Caco-2 (cell line): ENCODE measurements at regions not wholly inside any gene's neighbourhood (a gene's known extent, or its start where the extent isn't known, plus 50 kb on each side); places are given as distances from the start of the nearest gene placed in this dataset.
"Not testable (repeated sequence)": the region's sequence is repeated elsewhere in the genome, so short reads cannot be mapped to it uniquely, and the experiment has no call there.

Experiments used
- BruUV-seq: library from RNA; stranded (reverse); fragments of 400-500 nt; replicated peaks from 2 replicates; lab custom pipeline; 2021; lab: Mats Ljungman, UMichigan
- CTCF ChIA-PET: fragments of 300-600 bp; sonication (Branson Sonifier 250); formaldehyde crosslinking; loops from one replicate; lab custom pipeline; 2022; ENCODE audit warnings: antibody characterized with exemption; lab: Charles Lee
- POLR2A ChIA-PET: fragments of 300-600 bp; sonication (Branson Sonifier 250); formaldehyde crosslinking; loops from one replicate; lab custom pipeline; 2022; ENCODE audit warnings: antibody characterized with exemption; lab: Charles Lee
- DNase-seq, 2 experiments: peaks; one replicate each; pipeline versions ENCODE4 v3.0.0 to v3.0.0-alpha.2; 2020 to 2022
- H3K27me3 ChIP-seq: replicated peaks from 2 replicates; pipeline ENCODE4 v1.6.0; 2011; ENCODE audit warnings: low read length; ENCODE audit not compliant: control insufficient read depth, insufficient read depth
- H3K36me3 ChIP-seq: 2 replicates; pipeline ENCODE4 v1.5.1; 2011; ENCODE audit warnings: low read length; ENCODE audit not compliant: control insufficient read depth, insufficient read depth
- H3K4me1 ChIP-seq: fragments of 250-450 bp; sonication (Bioruptor Pico); 2 replicates; pipeline ENCODE4 v1.5.1; 2020; ENCODE audit warnings: mild to moderate bottlenecking
- H3K4me3 ChIP-seq: 2 replicates; pipeline ENCODE4 v1.5.1; 2011; ENCODE audit warnings: low read depth, mild to moderate bottlenecking, control low read depth, low read length
- H3K9me3 ChIP-seq: fragments of 250-450 bp; sonication (Bioruptor Pico); 2 replicates; pipeline ENCODE4 v1.5.1; 2020; ENCODE audit warnings: mild to moderate bottlenecking, moderate library complexity
- H3K27ac Mint-ChIP-seq: one replicate; pipeline ENCODE4 v1.8.0; 2022; ENCODE audit warnings: mixed read lengths; ENCODE audit not compliant: unreplicated experiment
- H3K27me3 Mint-ChIP-seq: one replicate; pipeline ENCODE4 v1.8.0; 2022; ENCODE audit warnings: mixed read lengths; ENCODE audit not compliant: insufficient read depth, unreplicated experiment
- H3K36me3 Mint-ChIP-seq: one replicate; pipeline ENCODE4 v1.8.0; 2022; ENCODE audit warnings: mild to moderate bottlenecking, mixed read lengths; ENCODE audit not compliant: insufficient read depth, unreplicated experiment
- H3K4me1 Mint-ChIP-seq: one replicate; pipeline ENCODE4 v1.8.0; 2022; ENCODE audit warnings: low read depth, mixed read lengths; ENCODE audit not compliant: unreplicated experiment
- H3K4me3 Mint-ChIP-seq: one replicate; pipeline ENCODE4 v1.8.0; 2022; ENCODE audit warnings: mild to moderate bottlenecking, moderate library complexity, mixed read lengths; ENCODE audit not compliant: unreplicated experiment
- H3K9me3 Mint-ChIP-seq: one replicate; pipeline ENCODE4 v1.8.0; 2022; ENCODE audit warnings: mixed read lengths; ENCODE audit not compliant: unreplicated experiment
- intact Hi-C: fragments of 100-400 bp; cut with micrococcal nuclease; formaldehyde crosslinking; loops from one replicate; pipeline ENCODE4 v1.10.0; 2022; ENCODE audit not compliant: unreplicated experiment
- TF ChIP-seq, protein P1 (sequence below), 2 experiments: fragments of 200-600 bp in 1 of 2; IDR thresholded peaks; 1 replicate in 1 of 2; 2 replicates in 1 of 2; pipeline versions ENCODE4 v1.5.1 to v1.8.0; 2011 to 2022; ENCODE audit warnings: antibody characterized with exemption in 1 of 2, control low read depth in 1 of 2, inconsistent platforms in 1 of 2, low read depth in 1 of 2, low read length in 1 of 2, mild to moderate bottlenecking in 1 of 2, moderate library complexity in 1 of 2; ENCODE audit not compliant: insufficient read depth in 1 of 2, severe bottlenecking in 1 of 2, unreplicated experiment in 1 of 2

DNA sequence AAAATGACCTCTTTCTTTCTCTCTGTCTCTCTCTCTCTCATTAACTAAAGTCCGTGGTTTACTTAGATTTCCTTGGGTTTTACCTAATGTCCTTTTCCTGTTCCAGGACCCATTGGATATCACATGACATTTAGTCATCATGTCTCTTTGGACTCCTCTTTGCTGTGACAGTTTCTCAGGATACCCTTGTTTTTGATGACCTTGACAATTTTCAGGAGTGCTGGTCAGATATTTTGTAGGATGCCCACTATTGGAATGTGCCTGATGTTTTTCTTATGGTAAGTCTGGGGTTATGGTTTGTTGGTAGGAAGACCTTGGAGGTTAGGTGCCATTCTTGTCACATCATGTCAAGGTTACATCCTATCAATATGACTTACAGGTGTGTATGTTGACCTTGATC, 199.2 kb upstream of the HTR1E start:
- Histone ChIP-seq H3K4me1 (no peaks in the 10 kb centered on the region), H3K4me3 (no peak overlapping the region), H3K9me3 (no peaks in the 10 kb centered on the region), H3K36me3 (no peaks in the 10 kb centered on the region), H3K27me3 (no peaks in the 10 kb centered on the region)
- ChIA-PET POLR2A (no interaction called here), CTCF (no interaction called here)
- TF ChIP-seq, protein P1, sequence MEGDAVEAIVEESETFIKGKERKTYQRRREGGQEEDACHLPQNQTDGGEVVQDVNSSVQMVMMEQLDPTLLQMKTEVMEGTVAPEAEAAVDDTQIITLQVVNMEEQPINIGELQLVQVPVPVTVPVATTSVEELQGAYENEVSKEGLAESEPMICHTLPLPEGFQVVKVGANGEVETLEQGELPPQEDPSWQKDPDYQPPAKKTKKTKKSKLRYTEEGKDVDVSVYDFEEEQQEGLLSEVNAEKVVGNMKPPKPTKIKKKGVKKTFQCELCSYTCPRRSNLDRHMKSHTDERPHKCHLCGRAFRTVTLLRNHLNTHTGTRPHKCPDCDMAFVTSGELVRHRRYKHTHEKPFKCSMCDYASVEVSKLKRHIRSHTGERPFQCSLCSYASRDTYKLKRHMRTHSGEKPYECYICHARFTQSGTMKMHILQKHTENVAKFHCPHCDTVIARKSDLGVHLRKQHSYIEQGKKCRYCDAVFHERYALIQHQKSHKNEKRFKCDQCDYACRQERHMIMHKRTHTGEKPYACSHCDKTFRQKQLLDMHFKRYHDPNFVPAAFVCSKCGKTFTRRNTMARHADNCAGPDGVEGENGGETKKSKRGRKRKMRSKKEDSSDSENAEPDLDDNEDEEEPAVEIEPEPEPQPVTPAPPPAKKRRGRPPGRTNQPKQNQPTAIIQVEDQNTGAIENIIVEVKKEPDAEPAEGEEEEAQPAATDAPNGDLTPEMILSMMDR (IDR thresholded peaks at IDR 0.05; ENCODE audit: insufficient read depth in 1 of 2, low read depth in 1 of 2, low read length in 1 of 2, severe bottlenecking in 1 of 2, unreplicated experiment in 1 of 2) = no peak
- DNase-seq = no peak
- H3K4me1 Mint-ChIP-seq = no peaks in the 10 kb centered on the region
- peaks cover 24% of the 10 kb centered on the region for H3K9me3 Mint-ChIP-seq
- no peaks in the 10 kb centered on the region for H3K36me3 Mint-ChIP-seq
- no TSS peak for BruUV-seq
- H3K4me3 Mint-ChIP-seq = no peak overlapping the region
- H3K27me3 Mint-ChIP-seq = no peaks in the 10 kb centered on the region
- no peak overlapping the region for H3K27ac Mint-ChIP-seq
- intact Hi-C loops = no loop called here

DNA sequence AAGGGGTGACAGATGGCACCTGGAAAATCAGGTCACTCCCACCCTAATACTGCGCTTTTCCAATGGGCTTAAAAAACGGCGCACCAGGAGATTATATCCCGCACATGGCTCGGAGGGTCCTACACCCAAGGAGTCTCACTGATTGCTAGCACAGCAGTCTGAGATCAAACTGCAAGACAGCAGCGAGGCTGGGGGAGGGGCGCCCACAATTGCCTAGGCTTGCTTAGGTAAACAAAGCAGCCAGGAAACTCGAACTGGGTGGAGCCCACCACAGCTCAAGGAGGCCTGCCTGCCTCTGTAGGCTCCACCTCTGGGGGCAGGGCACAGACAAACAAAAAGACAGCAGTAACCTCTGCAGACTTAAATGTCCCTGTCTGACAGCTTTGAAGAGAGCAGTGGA, 205.7 kb upstream of the HTR1E start:
- H3K4me3 ChIP-seq, DNase-seq, H3K4me1 ChIP-seq, H3K27ac Mint-ChIP-seq, H3K27me3 ChIP-seq, H3K36me3 Mint-ChIP-seq, H3K36me3 ChIP-seq, H3K27me3 Mint-ChIP-seq, H3K9me3 ChIP-seq, H3K4me3 Mint-ChIP-seq, H3K4me1 Mint-ChIP-seq, intact Hi-C loops, POLR2A ChIA-PET, CTCF ChIA-PET, BruUV-seq: not testable (repeated sequence)
- H3K9me3 Mint-ChIP-seq = peaks cover 39% of the 10 kb centered on the region

DNA sequence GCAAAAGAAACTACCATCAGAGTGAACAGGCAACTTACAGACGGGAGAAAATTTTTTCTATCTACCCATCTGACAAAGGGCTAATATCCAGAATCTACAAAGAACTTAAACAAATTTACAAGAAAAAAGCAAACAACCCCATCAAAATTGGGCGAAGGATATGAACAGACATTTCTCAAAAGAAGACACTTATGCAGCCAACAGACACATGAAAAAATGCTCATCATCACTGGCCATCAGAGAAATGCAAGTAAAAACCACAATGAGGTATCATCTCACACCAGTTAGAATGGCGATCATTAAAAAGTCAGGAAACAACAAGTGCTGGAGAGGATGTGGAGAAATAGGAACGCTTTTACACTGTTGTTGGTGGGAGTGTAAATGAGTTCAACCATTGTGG, 206.6 kb upstream of the HTR1E start:
- H3K4me3 ChIP-seq, H3K27me3 ChIP-seq, H3K27ac Mint-ChIP-seq, H3K27me3 Mint-ChIP-seq, H3K4me1 ChIP-seq, H3K9me3 ChIP-seq, BruUV-seq, H3K4me3 Mint-ChIP-seq, H3K36me3 Mint-ChIP-seq, CTCF ChIA-PET, DNase-seq, POLR2A ChIA-PET, intact Hi-C loops, H3K4me1 Mint-ChIP-seq, H3K36me3 ChIP-seq: not testable (repeated sequence)
- peaks cover 39% of the 10 kb centered on the region for H3K9me3 Mint-ChIP-seq

DNA sequence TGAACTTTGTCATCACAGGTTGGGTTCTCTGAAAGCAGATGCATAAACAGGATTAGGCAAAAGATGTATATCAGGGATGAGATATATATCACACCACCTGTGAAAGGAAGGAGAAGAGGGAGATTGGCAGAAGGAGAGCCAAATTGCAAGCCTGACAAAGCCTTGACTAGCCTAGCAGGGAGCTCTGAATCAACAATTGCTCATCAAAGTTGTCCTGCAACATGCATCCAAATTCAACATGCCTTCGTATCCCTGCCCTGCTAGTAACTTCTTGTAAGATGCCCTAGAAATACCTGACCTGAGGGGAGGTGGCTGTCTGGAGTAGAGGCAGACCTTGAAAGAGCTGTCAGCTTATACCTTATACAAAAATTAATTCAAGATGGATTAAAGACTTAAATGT, 207.1 kb upstream of the HTR1E start:
- Histone ChIP-seq H3K9me3 (peaks cover 5% of the 10 kb centered on the region; the same call in 1 of the 2 replicates), H3K4me3 (no peak overlapping the region), H3K27me3 (no peaks in the 10 kb centered on the region), H3K36me3 (no peaks in the 10 kb centered on the region; the same call in 1 of the 2 replicates), H3K4me1 (peaks cover under 1% of the 10 kb centered on the region; the same call in 1 of the 2 replicates)
- POLR2A ChIA-PET = no interaction called here
- Mint-ChIP-seq H3K4me3 (no peak overlapping the region), H3K9me3 (peaks cover 39% of the 10 kb centered on the region), H3K36me3 (no peaks in the 10 kb centered on the region), H3K27ac (no peak overlapping the region), H3K27me3 (no peaks in the 10 kb centered on the region), H3K4me1 (no peaks in the 10 kb centered on the region)
- no TSS peak for BruUV-seq
- intact Hi-C loops = no loop called here
- CTCF ChIA-PET = no interaction called here
- DNase-seq = no peak
- TF ChIP-seq, protein P1 (IDR thresholded peaks at IDR 0.05; ENCODE audit: insufficient read depth in 1 of 2, low read depth in 1 of 2, low read length in 1 of 2, severe bottlenecking in 1 of 2, unreplicated experiment in 1 of 2) = no peak
